Keratinocyte (primary cell): ENCODE measurements at regions not wholly inside any gene's neighbourhood (a gene's known extent, or its start where the extent isn't known, plus 50 kb on each side); places are given as distances from the start of the nearest gene placed in this dataset.

Experiments
- EZH2 ChIP-seq: IDR thresholded peaks from one replicate; pipeline ENCODE4 v1.6.1; 2012; ENCODE audit warnings: inconsistent platforms, mild to moderate bottlenecking, low read length, moderate library complexity
- TF ChIP-seq, protein P1 (sequence below), 3 experiments: IDR thresholded peaks in 1 of 3; conservative IDR thresholded peaks in 1 of 3; optimal IDR thresholded peaks in 1 of 3; 2 replicates in 2 of 3; 3 replicates in 1 of 3; pipeline versions ENCODE3 to v1.5.1; 2011; ENCODE audit warnings: low read length in 3 of 3, mild to moderate bottlenecking in 3 of 3, moderate library complexity in 2 of 3, control low read depth in 1 of 3, inconsistent platforms in 1 of 3; ENCODE audit not compliant: insufficient read depth in 2 of 3; ENCODE audit errors: extremely low read depth in 1 of 3

DNA sequence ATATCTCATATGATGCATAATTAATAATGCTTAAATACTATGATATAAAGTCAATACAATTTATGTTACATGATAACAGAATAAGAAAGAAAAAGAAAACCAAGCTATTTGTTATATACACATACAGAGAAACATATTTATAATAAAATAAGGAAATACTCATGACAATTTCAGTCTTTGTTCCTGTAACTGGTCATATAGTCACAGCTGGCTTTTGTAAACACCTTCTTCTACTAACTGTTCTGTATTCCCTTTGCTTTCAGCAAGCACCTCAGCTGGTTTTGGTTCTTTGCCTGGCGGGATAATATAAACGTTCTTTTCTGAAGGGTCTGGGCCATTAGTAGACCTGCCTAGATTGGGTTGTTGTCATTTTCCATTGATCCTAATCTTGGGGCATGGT, 158.5 kb downstream of the COPS8 start:
- TF ChIP-seq, protein P1, sequence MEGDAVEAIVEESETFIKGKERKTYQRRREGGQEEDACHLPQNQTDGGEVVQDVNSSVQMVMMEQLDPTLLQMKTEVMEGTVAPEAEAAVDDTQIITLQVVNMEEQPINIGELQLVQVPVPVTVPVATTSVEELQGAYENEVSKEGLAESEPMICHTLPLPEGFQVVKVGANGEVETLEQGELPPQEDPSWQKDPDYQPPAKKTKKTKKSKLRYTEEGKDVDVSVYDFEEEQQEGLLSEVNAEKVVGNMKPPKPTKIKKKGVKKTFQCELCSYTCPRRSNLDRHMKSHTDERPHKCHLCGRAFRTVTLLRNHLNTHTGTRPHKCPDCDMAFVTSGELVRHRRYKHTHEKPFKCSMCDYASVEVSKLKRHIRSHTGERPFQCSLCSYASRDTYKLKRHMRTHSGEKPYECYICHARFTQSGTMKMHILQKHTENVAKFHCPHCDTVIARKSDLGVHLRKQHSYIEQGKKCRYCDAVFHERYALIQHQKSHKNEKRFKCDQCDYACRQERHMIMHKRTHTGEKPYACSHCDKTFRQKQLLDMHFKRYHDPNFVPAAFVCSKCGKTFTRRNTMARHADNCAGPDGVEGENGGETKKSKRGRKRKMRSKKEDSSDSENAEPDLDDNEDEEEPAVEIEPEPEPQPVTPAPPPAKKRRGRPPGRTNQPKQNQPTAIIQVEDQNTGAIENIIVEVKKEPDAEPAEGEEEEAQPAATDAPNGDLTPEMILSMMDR (optimal IDR thresholded peaks at IDR 0.05 in 1 of 3, IDR thresholded peaks at IDR 0.05 in 1 of 3, conservative IDR thresholded peaks at IDR 0.05 in 1 of 3; ENCODE audit: extremely low read depth in 1 of 3, insufficient read depth in 2 of 3, low read length in 3 of 3): no peak
- TF ChIP-seq EZH2: no peak
